ENCODE measurements at regions not wholly inside any gene's neighbourhood (a gene's known extent, or its start where the extent isn't known, plus 50 kb on each side); places are given as distances from the start of the nearest gene placed in this dataset.
"Not testable (repeated sequence)": the region's sequence is repeated elsewhere in the genome, so short reads cannot be mapped to it uniquely, and the experiment has no call there.

DNA sequence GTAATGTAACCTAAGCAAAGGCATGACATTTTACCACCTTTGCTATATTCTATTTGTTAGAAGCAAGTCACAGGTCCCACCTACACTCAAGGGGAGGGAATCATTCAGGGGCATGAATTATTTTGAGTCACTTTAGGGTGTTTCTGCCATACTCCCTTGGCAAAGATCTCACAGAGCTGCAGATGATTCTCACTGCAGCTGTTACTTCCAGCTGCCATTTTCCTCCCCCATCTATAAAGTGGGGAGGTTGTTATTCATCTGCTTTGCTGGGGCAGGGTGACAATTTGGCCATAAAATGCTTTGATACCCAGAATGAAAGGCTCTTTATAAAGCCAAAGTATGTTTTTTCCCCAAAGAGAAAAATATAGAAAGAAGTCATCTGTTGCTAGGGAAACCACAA is 136.5 kb upstream of the SMIM31 start:
- no peak for DNase-seq

GRCh38 chr4:164617911-164618310 is 136.0 kb upstream of the SMIM31 start:
- no peak for DNase-seq

GRCh38 chr4:164621886-164622521 is 131.9 kb upstream of the SMIM31 start:
- no peak for DNase-seq

DNA sequence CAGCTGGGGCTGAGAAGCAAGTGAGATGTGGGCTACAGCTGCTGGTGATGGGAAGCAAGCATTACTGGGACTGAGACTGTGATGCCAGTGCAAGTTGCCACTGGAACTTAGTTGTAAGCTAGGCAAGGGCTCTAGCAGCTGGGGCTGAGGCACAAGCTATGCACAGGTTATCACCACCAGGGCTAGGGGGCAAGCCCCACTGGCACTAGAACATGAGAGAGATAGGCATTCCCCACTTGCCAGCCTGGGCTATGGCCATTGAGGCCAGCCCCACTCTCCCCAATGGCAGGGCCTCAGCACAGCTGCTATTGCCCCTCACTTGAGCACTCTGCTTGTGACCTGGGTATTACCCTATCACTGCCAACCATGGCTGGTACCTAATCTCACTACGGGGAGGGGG is 130.8 kb upstream of the SMIM31 start:
- no peak for DNase-seq

DNA sequence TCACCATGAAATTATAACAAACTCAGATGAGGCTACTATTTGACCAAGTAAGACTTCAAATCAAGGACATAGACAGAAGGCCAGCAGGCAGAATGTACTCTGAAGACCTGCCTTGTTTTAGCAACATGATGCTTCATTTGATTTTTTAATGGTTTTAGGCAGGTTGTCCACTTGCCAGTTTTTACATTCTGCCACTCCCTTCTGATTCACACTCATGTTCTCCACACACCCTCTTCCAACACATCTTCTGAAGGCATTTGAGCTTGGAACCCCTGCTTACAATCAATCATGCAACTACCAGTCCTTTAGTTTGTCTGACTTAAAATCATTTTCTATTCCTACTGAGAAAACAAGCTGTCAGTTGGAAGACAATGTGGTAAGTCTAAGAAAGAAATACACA is 114.9 kb upstream of the SMIM31 start:
- no peak for DNase-seq

DNA sequence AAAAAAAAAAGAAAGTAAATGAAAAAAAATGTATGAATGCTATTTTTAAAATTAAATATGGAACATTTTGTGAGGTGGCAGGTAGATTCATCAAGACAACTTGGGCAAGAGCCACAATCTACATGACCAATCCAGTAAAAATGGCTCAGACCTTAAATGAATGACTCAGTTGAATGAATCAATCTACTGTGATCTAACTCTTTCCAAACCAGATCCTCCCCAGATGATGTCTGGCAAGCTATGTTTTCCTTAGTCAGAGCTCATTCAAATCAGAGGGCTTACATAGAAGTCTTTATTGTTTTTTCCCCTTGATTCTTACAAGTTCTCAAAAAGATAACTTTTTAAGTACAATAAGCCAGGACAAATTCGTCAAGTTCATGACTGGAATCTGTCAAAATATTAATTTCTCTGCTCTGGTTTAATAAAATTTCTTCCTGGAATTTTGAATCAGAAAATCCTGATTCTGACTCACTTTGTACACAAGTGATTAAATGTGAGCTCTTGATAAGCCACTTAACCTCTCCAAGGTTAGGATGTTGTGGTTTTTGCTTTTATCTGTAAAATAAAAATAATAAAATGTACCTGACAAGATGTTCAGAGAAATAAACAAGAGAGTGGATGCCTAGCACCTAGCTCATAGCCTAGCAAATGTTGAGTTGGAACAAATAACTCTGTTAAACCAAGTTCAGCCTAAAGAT is 105.6 kb upstream of the SMIM31 start:
- DNase-seq = peak; percentile 64

DNA sequence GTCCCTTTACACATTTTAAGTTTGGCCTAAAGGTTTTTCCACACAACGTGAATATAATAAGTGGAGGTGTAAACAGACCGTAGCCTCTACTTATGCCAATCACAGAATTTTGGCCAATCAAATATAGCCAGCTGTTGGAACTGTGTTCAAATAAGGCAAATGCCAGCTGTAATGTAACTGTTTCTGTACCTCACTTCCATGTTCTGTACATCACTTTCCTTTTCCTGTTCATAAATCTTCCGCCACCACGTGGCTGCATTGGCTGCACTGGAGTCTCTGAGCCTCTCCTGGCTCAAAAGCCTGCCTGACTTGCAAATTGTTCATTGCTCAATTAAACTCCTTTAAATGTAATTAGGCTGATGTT is 105.1 kb upstream of the SMIM31 start:
- no peak for DNase-seq

DNA sequence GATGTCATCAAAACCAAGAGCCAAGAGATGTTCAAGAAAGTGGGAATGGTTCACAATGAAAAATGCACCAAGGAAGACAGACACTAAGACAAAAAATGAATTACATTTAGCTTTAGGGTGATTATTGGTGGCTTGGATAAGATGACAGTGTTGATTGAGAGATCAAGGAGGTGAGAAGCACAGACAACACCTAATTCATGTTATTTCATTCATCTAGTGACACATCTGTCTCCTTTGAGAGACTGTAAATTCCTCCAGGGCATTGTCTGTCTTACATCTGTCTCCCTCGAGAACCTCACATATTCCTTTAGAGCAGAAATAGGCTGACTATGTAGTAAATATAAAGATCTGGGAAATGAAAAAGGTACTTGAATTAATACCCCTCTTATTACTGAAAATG is 94.2 kb upstream of the SMIM31 start:
- DNase-seq = no peak

GRCh38 chr4:164676152-164676551 is 77.8 kb upstream of the SMIM31 start:
- DNase-seq = not testable (repeated sequence)

DNA sequence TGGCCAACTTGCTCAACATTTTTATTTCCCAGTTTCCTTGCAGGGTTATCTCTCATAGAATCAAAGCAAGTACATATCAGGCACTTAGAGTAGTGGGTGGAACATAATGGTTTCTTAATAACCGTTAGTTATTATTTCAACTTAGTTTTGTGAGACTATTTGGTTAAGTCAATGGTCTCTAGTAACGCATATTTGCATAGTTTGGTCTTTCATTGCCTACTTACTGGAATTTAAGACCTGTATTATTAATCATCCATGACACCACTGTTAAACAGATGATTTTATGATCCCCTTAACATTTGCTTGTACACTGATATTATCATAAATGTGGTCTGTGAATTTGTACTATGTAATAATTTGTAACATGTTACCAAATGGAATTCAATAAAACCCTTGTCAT is 70.9 kb upstream of the SMIM31 start:
- DNase-seq = no peak

DNA sequence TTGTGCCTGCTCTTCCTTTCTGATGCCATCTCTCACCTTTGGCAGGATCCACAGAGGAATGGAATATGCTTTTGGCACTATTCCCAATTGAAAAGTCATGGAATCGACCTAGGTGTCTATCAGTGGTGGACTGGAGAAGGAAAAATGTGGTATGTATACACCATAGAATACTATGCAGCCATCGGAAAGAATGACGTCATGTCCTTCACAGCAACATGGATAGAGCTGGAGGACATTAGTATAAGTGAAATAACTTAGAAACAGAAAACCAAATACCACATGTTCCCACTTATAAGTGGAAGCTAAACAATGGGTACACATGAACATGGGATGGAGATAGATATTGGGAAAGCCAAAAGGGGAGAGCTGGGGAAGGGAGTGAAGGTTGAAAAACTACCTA is 58.3 kb upstream of the SMIM31 start:
- no peak for DNase-seq

DNA sequence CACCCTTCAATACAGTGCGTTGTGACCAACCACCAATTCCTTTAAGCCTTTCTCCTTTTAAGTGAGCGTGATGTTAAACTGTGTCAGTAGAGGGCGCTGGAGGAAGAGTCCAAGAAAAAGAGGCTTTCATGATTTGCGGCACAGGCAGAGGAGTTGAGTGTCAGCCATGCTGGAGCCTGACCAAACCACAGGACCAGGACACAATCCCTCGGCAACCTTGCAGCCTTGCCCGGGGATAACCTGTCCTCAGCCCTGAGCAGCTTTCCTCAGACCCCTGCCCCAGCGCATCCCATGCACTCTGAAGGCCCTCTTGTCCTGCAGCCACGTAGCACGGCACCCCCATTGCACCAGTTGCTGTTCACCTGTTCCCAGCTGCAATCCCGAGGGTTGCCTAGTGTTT is 53.5 kb upstream of the SMIM31 start:
- peak; percentile 0 for DNase-seq

GRCh38 chr4:164701665-164702064 is 52.3 kb upstream of the SMIM31 start:
- no peak for DNase-seq

Measured in fibroblast of upper back skin (primary cell).